D721Med (cell line): ENCODE measurements at regions not wholly inside any gene's neighbourhood (a gene's known extent, or its start where the extent isn't known, plus 50 kb on each side); places are given as distances from the start of the nearest gene placed in this dataset.

ENCODE experiments used
- DNase-seq: peaks from one replicate; pipeline ENCODE4 v3.0.0; 2011; ENCODE audit warnings: low spot score; ENCODE audit not compliant: insufficient read length
- FAIRE-seq: peaks from 2 replicates; lab custom pipeline; 2011; peaks lifted over from hg19 to GRCh38; lab: Jason Lieb, UNC
- TF ChIP-seq, protein P1 (sequence below): IDR thresholded peaks from 2 replicates; pipeline ENCODE4 v1.5.1; 2012; ENCODE audit warnings: mild to moderate bottlenecking, control low read depth; ENCODE audit not compliant: insufficient read depth; ENCODE audit errors: missing control alignments

DNA sequence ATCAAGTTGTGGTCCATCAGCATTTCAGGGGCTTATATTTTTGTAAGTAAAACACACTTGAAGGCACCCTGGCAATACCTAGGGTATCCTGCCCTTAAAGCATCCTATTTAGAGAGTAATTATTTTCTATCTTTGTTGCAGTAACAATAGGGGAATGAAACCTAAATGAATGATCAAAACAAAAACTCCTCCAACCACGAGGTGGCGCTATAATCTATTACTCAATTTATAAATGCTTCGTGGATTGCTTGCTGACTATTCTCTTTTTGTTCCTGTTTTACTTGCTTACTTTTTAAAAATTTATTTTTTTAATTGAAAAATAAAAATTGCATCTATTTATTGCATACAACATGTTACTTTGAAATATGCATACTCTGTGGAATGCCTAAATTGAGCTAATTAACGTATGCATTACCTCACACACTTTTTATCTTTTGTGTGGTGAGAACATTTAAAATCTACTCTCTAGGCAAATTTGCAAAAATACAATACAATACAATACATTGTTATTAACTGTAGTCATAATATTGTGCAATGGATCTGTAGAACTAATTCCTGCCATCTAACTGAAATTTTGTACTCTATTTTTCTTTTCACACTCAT is 147.7 kb upstream of the BMPER start:
- FAIRE-seq: no peak
- TF ChIP-seq, protein P1, sequence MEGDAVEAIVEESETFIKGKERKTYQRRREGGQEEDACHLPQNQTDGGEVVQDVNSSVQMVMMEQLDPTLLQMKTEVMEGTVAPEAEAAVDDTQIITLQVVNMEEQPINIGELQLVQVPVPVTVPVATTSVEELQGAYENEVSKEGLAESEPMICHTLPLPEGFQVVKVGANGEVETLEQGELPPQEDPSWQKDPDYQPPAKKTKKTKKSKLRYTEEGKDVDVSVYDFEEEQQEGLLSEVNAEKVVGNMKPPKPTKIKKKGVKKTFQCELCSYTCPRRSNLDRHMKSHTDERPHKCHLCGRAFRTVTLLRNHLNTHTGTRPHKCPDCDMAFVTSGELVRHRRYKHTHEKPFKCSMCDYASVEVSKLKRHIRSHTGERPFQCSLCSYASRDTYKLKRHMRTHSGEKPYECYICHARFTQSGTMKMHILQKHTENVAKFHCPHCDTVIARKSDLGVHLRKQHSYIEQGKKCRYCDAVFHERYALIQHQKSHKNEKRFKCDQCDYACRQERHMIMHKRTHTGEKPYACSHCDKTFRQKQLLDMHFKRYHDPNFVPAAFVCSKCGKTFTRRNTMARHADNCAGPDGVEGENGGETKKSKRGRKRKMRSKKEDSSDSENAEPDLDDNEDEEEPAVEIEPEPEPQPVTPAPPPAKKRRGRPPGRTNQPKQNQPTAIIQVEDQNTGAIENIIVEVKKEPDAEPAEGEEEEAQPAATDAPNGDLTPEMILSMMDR: peak; percentile 68
- DNase-seq: no peak

DNA sequence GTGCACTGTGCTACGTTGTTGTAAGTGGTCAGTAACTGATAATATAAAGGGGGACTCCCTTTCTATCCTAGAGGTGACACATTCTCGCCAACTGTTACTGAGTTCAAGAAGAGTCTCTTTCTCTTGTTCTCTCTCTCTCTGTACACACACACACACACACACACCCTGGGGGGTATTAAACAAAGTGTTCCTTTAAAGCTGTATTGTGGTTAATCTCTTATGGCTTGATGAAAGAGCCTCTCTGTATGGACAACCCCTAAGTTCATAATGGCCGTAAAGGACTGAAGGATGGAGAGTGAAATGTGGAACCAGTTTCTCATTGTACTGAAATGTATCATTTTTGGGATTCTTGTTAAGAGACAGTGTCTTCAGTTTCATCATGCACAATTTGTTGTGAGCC is 145.2 kb upstream of the BMPER start:
- TF ChIP-seq, protein P1: no peak
- FAIRE-seq: no peak
- DNase-seq: no peak

DNA sequence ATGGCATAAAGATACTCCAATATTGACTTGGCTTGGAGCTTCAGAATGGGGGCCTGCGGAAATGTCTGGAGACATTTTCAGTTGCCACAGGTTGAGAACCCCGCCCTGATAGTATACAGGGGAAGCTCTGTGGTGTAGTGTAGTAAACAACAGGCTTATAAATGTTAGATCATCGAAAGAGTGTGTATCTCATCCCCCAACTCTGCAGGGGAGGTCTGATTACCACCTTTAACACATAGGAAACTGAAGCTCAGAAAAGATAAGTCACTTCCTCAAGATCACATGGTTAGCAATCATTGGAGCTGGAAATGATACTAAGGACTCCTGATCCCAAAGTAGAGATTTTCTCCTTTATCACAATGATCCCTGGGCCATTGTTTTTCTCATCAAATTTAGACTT is 144.5 kb upstream of the BMPER start:
- TF ChIP-seq, protein P1: no peak
- no peak for FAIRE-seq
- no peak for DNase-seq

DNA sequence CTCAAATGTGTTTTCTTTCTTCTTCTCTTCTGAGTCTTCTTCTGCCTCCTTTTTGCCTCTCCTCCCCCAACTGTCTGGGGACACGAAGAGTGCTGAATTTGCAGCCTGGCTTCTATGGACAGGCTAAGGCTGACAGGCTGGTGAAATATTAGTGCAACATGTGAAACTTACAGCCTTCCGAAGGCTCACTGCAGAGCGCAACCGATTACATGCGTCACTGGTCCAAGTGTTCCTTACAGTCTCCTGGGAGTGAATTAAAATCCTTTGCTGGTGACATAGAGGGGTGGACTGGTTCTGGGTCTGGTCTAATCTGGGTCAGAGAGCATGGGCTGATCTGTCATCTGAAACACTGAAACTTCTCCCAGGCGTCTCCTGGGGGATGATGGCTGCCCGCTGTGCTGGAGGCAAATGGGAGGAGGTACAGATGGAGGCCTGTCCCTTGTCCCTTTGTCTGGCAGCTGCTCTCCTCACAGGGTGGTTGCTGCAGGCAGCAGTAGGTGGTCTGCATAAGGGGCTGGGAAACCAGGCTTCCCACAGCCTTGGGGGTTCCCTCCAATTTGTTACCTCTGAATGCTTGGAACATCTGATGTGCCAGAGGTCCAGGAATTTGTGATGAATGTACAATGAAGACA is 143.8 kb upstream of the BMPER start:
- FAIRE-seq: no peak
- TF ChIP-seq, protein P1: no peak
- DNase-seq: no peak

DNA sequence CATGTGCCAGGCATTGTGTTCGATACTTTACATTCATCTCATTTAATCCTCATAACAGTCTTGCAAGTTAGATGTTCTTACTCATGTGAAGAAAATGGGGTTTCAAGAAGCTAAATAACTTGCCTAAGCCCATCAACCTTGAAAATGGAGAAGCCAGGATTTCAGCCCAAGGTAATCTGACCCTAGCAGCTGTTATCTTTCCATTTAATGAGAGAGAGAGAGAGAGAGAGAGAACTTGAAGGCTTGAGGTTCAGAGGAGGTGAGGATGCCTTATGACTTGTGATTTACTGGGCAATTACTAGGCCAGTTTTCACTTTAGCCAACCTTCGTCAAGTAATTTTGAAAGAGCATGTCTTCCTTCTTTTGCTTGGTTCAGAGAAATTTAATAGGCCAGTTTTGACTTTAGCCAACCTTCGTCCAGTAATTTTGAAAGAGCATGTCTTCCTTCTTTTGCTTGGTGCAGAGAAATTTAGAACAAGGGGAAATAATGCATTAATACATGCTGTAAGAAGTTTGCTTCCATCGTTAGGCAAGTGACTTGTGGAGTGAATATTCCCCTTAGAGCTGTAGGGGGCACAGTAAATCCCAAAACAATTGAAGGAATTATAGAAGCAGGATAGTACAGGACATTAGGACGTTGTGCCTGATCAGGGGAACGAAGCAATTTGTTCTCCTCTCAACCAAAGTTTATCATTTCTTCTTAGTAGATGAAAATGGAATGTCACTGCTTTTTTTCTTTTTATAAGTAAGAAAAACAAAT is 143.0 kb upstream of the BMPER start:
- FAIRE-seq (no peak), DNase-seq (no peak)
- TF ChIP-seq, protein P1: peak; percentile 18

DNA sequence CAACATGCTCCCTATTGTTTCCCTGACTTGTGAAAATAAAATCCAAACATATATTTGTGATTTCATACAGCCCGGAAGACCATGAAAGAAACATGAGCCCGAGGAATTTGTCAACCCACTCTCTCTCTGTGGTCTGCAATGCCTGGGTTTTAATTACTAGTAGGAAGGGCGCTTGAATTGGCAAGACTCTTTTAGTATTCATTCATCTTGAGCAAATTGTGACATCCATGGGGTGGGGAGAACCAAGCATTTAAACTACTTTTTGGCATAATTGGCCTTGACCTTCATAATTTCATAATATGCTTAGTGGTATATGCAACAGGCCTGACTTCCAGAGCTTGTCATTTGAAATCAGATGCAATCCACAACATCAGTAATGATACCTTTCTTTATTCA is 142.4 kb upstream of the BMPER start:
- FAIRE-seq (no peak), DNase-seq (no peak)
- TF ChIP-seq, protein P1: no peak
